K562 (cell line): ENCODE measurements at regions not wholly inside any gene's neighbourhood (a gene's known extent, or its start where the extent isn't known, plus 50 kb on each side); places are given as distances from the start of the nearest gene placed in this dataset.

Experiments
- ATAC-seq: fragments of 200-7000 bp; cut with Tn5 transposase; 3 replicates; pipeline ENCODE4 v1.9.1; 2020; ENCODE audit warnings: moderate library complexity
- BruUV-seq: library from RNA; stranded (reverse); fragments of 400-500 nt; replicated peaks from 2 replicates; lab custom pipeline; 2021; lab: Mats Ljungman, UMichigan
- CTCF ChIA-PET: fragments of 300-600 bp; formaldehyde crosslinking; extraction: SDS; loops from one replicate; lab custom pipeline; 2021; ENCODE audit warnings: low intra/inter-chr PET ratio; lab: Yijun Ruan, JAX
- POLR2A ChIA-PET: fragments of 300-600, 350-650 bp; sonication (Branson Sonifier 250); formaldehyde crosslinking; extraction: SDS; loops from one replicate; lab custom pipeline; 2021; ENCODE audit warnings: antibody characterized with exemption, inconsistent platforms; lab: Yijun Ruan, JAX
- DNase-seq, 4 experiments: peaks; one replicate each; pipeline versions ENCODE4 v3.0.0 to v3.0.0-alpha.2; 2011 to 2018; ENCODE audit warnings: low spot score in 3 of 4, mixed read lengths in 3 of 4; ENCODE audit errors: extremely low read depth in 1 of 4
- FAIRE-seq: peaks from 2 replicates; lab custom pipeline; 2011; peaks lifted over from hg19 to GRCh38; lab: Jason Lieb, UNC
- H2AFZ ChIP-seq: 2 replicates; pipeline ENCODE4 v1.6.0; 2011; ENCODE audit warnings: low read depth, low read length, control low read depth, inconsistent platforms
- H3K27ac ChIP-seq: fragments of 200-600 bp; 3 replicates; pipeline ENCODE4 v1.8.0; 2011; ENCODE audit warnings: low read depth, mild to moderate bottlenecking, control low read depth, inconsistent platforms, low read length, moderate library complexity, mixed read lengths; ENCODE audit errors: extremely low read depth
- H3K27me3 ChIP-seq, 2 experiments: fragments of 300-600 bp in 1 of 2; 2 replicates in 1 of 2; 3 replicates in 1 of 2; pipeline versions ENCODE4 v1.6.0 to v1.8.0; 2011; ENCODE audit warnings: inconsistent platforms in 2 of 2, low read length in 2 of 2, mild to moderate bottlenecking in 1 of 2, mixed read lengths in 1 of 2, moderate library complexity in 1 of 2; ENCODE audit not compliant: control insufficient read depth in 2 of 2, insufficient read depth in 2 of 2
- H3K36me3 ChIP-seq: fragments of 300-600 bp; 3 replicates; pipeline ENCODE4 v1.8.0; 2011; ENCODE audit warnings: mild to moderate bottlenecking, low read length, inconsistent platforms; ENCODE audit not compliant: control insufficient read depth, insufficient read depth
- H3K4me1 ChIP-seq, 2 experiments: fragments of 200-600 bp in 1 of 2; replicated peaks in 1 of 2; 2 replicates in 1 of 2; 3 replicates in 1 of 2; pipeline versions ENCODE4 v1.5.1 to v1.8.0; 2011; ENCODE audit warnings: inconsistent platforms in 2 of 2, low read length in 2 of 2, mild to moderate bottlenecking in 1 of 2, mixed read lengths in 1 of 2, moderate library complexity in 1 of 2; ENCODE audit not compliant: control insufficient read depth in 2 of 2, insufficient read depth in 2 of 2
- H3K4me2 ChIP-seq: 2 replicates; pipeline ENCODE4 v1.6.1; 2011; ENCODE audit warnings: low read length, control low read depth, inconsistent platforms, mixed read lengths; ENCODE audit not compliant: insufficient read depth
- H3K4me3 ChIP-seq: fragments of 200-600 bp; sonication (generic), shearing (Covaris generic); 2 replicates; pipeline ENCODE4 v1.5.1; 2016; ENCODE audit warnings: control low read depth, inconsistent platforms
- H3K79me2 ChIP-seq: fragments of 200-600 bp; 3 replicates; pipeline ENCODE4 v1.8.0; 2011; ENCODE audit warnings: low read length, inconsistent platforms; ENCODE audit not compliant: control insufficient read depth, insufficient read depth
- H3K9ac ChIP-seq, 2 experiments: 2 replicates each; pipeline versions ENCODE4 v1.6.0 to v1.6.1; 2011; ENCODE audit warnings: low read depth in 2 of 2, low read length in 2 of 2, control low read depth in 1 of 2, inconsistent platforms in 1 of 2, mild to moderate bottlenecking in 1 of 2, mixed read lengths in 1 of 2; ENCODE audit not compliant: insufficient read depth in 1 of 2
- H3K9me1 ChIP-seq: one replicate; pipeline ENCODE4 v1.6.0; 2011; ENCODE audit warnings: inconsistent platforms, mild to moderate bottlenecking, low read length, moderate library complexity; ENCODE audit not compliant: control insufficient read depth, insufficient read depth
- H3K9me3 ChIP-seq: replicated peaks from 2 replicates; pipeline ENCODE4 v1.5.1; 2011; ENCODE audit warnings: low read depth, low read length, inconsistent platforms; ENCODE audit not compliant: control insufficient read depth, insufficient read depth
- H4K20me1 ChIP-seq: replicated peaks from 2 replicates; pipeline ENCODE4 v1.6.1; 2011; ENCODE audit warnings: low read length, inconsistent platforms, mixed read lengths; ENCODE audit not compliant: control insufficient read depth, insufficient read depth
- CSDE1 ChIP-seq, 2 experiments: fragments of 450-650 bp; IDR thresholded peaks; 2 replicates each; pipeline ENCODE4 v1.6.1; 2016; ENCODE audit warnings: mild to moderate bottlenecking in 1 of 2
- FOXK2 ChIP-seq, 2 experiments: fragments of 450-650 bp; IDR thresholded peaks in 1 of 2; conservative IDR thresholded peaks in 1 of 2; 2 replicates each; pipeline ENCODE4 v1.6.1; 2016; ENCODE audit warnings: low read depth in 2 of 2, mild to moderate bottlenecking in 1 of 2
- RB1 ChIP-seq: fragments of 450-650 bp; IDR thresholded peaks from 2 replicates; pipeline ENCODE4 v1.6.1; 2017; ENCODE audit warnings: low read depth, mild to moderate bottlenecking
- ZNF184 ChIP-seq: sonication (generic); formaldehyde crosslinking; IDR thresholded peaks from 2 replicates; pipeline ENCODE4 v1.5.0; 2020; ENCODE audit warnings: missing genetic modification reagents
- ZNF232 ChIP-seq: sonication (generic); formaldehyde crosslinking; IDR thresholded peaks from 2 replicates; pipeline ENCODE4 v1.8.0; 2022; ENCODE audit warnings: mild to moderate bottlenecking, missing genetic modification reagents
- ZNF24 ChIP-seq: fragments of 450-650 bp; IDR thresholded peaks from 2 replicates; pipeline ENCODE4 v1.6.1; 2016
- ZNF668 ChIP-seq: fragments of 250-450 bp; sonication (Bioruptor Pico); IDR thresholded peaks from 2 replicates; pipeline ENCODE4 v1.8.0; 2022; ENCODE audit warnings: mild to moderate bottlenecking, inconsistent platforms
- WGBS: fragments of 100-300 bp; shearing (Covaris generic); methylation state at CpG from one replicate; pipeline ENCODE4 v1.1.6; 2016; ENCODE audit warnings: low coverage, mixed read lengths; ENCODE audit not compliant: insufficient coverage; ENCODE audit errors: missing lambda C conversion rate; 5-methylcytosine and 5-hydroxymethylcytosine counted together
- in situ Hi-C: fragments of 300-500 bp; cut with MboI; formaldehyde crosslinking; loops from 4 replicates; pipeline ENCODE4 v1.15.0; 2018; ENCODE audit warnings: inconsistent platforms, mixed read lengths
- intact Hi-C: fragments of 100-400 bp; cut with micrococcal nuclease; formaldehyde crosslinking; loops from 2 replicates; pipeline ENCODE4 v1.14.2; 2022

GRCh38 chr22:49237279-49237678, 590.4 kb downstream of the BRD1 start:
- in situ Hi-C loops: no loop called here
- no peak overlapping the region for H3K4me3 ChIP-seq
- TF ChIP-seq ZNF668 (no peak), ZNF24 (peak; percentile 69; the same call in 1 of the 2 replicates)
- TF ChIP-seq, all 486 proteins: peak for 1
- H3K9me3 ChIP-seq: no peaks in the 10 kb centered on the region
- no peak overlapping the region for H3K9ac ChIP-seq
- H3K27me3 ChIP-seq: peaks cover 0 to 6% of the 10 kb centered on the region in 2 experiments; a peak in 1 of 5 replicates
- WGBS: 22% methylated on average over 3 of the region's 3 CpGs
- DNase-seq (no peak), ATAC-seq (no peak), FAIRE-seq (no peak)
- intact Hi-C loops: no loop called here
- no peaks in the 10 kb centered on the region for H3K79me2 ChIP-seq
- H3K27ac ChIP-seq: no peak overlapping the region
- CTCF ChIA-PET: no interaction called here
- no TSS peak for BruUV-seq
- POLR2A ChIA-PET: no interaction called here
- no peak overlapping the region for H2AFZ ChIP-seq
- no peaks in the 10 kb centered on the region for H3K36me3 ChIP-seq
- H3K4me2 ChIP-seq: no peak overlapping the region
- no peaks in the 10 kb centered on the region for H4K20me1 ChIP-seq
- H3K4me1 ChIP-seq: no peaks in the 10 kb centered on the region
- peaks cover 2% of the 10 kb centered on the region for H3K9me1 ChIP-seq

- BruUV-seq: no TSS peak
- CTCF ChIA-PET: interaction anchor here (0.6 kb wide), 1 partner anchor 9 kb away, joined by 3 read pairs; no protein-coding TSS in a partner anchor
- 0% methylated on average over 8 of the region's 11 CpGs for WGBS
These were observed 591.1 kb downstream of the BRD1 start for GRCh38 chr22:49236541-49237075.

More at GRCh38 chr22:49236541-49237075, 591.1 kb downstream of the BRD1 start:
- Histone ChIP-seq H3K4me3 (no peak overlapping the region), H3K9me3 (no peaks in the 10 kb centered on the region), H3K27ac (no peak overlapping the region), H3K36me3 (no peaks in the 10 kb centered on the region), H3K9ac (no peak overlapping the region), H3K9me1 (peaks cover 2% of the 10 kb centered on the region), H3K4me2 (no peak overlapping the region), H3K79me2 (no peaks in the 10 kb centered on the region), H2AFZ (no peak overlapping the region), H4K20me1 (no peaks in the 10 kb centered on the region), H3K4me1 (no peaks in the 10 kb centered on the region), H3K27me3 (peaks cover 0 to 6% of the 10 kb centered on the region in 2 experiments; a peak in 1 of 5 replicates)
- in situ Hi-C loops: no loop called here
- TF ChIP-seq RB1 (no peak), ZNF184 (CRISPR knock-in tag) (no peak), FOXK2 (conservative IDR thresholded peaks at IDR 0.05 in 1 of 2, IDR thresholded peaks at IDR 0.05 in 1 of 2; ENCODE audit: low read depth in 2 of 2) (no peak), ZNF232 (CRISPR knock-in tag) (no peak), CSDE1 (IDR thresholded peaks at IDR 0.05) (no peak)
- FAIRE-seq: no peak
- ATAC-seq: no peak
- POLR2A ChIA-PET: no interaction called here
- intact Hi-C loops: no loop called here
- DNase-seq: no peak
